ENCODE measurements at regions not wholly inside any gene's neighbourhood (a gene's known extent, or its start where the extent isn't known, plus 50 kb on each side); places are given as distances from the start of the nearest gene placed in this dataset.

- TF ChIP-seq, protein P1, sequence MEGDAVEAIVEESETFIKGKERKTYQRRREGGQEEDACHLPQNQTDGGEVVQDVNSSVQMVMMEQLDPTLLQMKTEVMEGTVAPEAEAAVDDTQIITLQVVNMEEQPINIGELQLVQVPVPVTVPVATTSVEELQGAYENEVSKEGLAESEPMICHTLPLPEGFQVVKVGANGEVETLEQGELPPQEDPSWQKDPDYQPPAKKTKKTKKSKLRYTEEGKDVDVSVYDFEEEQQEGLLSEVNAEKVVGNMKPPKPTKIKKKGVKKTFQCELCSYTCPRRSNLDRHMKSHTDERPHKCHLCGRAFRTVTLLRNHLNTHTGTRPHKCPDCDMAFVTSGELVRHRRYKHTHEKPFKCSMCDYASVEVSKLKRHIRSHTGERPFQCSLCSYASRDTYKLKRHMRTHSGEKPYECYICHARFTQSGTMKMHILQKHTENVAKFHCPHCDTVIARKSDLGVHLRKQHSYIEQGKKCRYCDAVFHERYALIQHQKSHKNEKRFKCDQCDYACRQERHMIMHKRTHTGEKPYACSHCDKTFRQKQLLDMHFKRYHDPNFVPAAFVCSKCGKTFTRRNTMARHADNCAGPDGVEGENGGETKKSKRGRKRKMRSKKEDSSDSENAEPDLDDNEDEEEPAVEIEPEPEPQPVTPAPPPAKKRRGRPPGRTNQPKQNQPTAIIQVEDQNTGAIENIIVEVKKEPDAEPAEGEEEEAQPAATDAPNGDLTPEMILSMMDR (IDR thresholded peaks at IDR 0.05) = no peak
- TF ChIP-seq POLR2A (IDR thresholded peaks at IDR 0.05) (no peak), POLR2AphosphoS5 (IDR thresholded peaks at IDR 0.05) (no peak)
These were observed 330.7 kb downstream of the LMX1A start for GRCh38 chr1:165025805-165026204.
